Amniotic stem cell (primary cell): ENCODE measurements at regions not wholly inside any gene's neighbourhood (a gene's known extent, or its start where the extent isn't known, plus 50 kb on each side); places are given as distances from the start of the nearest gene placed in this dataset.
A peak's percentile ranks its signal among the peaks of the same experiment; 100 is the strongest.

Experiments
- DNase-seq: peaks from one replicate; lab custom pipeline; 2025; lab: John Stamatoyannopoulos, UW

GRCh38 chr14:89600950-89601826 lies 184.2 kb upstream of the FOXN3 start:
- peak; percentile 29 for DNase-seq

- DNase-seq: no peak
These were observed 183.0 kb upstream of the FOXN3 start for GRCh38 chr14:89600029-89600428.

- no peak for DNase-seq
These were observed 181.6 kb upstream of the FOXN3 start for GRCh38 chr14:89598548-89599186.

- no peak for DNase-seq
These were observed 175.9 kb upstream of the FOXN3 start for GRCh38 chr14:89592961-89593360.

GRCh38 chr14:89589400-89590118 lies 172.5 kb upstream of the FOXN3 start:
- no peak for DNase-seq

GRCh38 chr14:89588840-89589296 lies 171.8 kb upstream of the FOXN3 start:
- DNase-seq: no peak

GRCh38 chr14:89588016-89588415 lies 171.0 kb upstream of the FOXN3 start:
- no peak for DNase-seq

- DNase-seq: no peak
These were observed 170.0 kb upstream of the FOXN3 start for GRCh38 chr14:89587136-89587420.

GRCh38 chr14:89586258-89587135 lies 169.5 kb upstream of the FOXN3 start:
- DNase-seq: no peak

- DNase-seq: no peak
These were observed 161.1 kb upstream of the FOXN3 start for GRCh38 chr14:89578156-89578555.

- DNase-seq: no peak
These were observed 159.9 kb upstream of the FOXN3 start for GRCh38 chr14:89576960-89577359.

- no peak for DNase-seq
These were observed 159.3 kb upstream of the FOXN3 start for GRCh38 chr14:89576145-89576927.

GRCh38 chr14:89575386-89576061 lies 158.5 kb upstream of the FOXN3 start:
- DNase-seq: no peak

GRCh38 chr14:89574420-89574819 lies 157.4 kb upstream of the FOXN3 start:
- no peak for DNase-seq

- no peak for DNase-seq
These were observed 156.3 kb upstream of the FOXN3 start for GRCh38 chr14:89573399-89573657.

GRCh38 chr14:89572596-89573398 lies 155.8 kb upstream of the FOXN3 start:
- no peak for DNase-seq

GRCh38 chr14:89571491-89571890 lies 154.5 kb upstream of the FOXN3 start:
- DNase-seq: no peak

- no peak for DNase-seq
These were observed 149.8 kb upstream of the FOXN3 start for GRCh38 chr14:89566644-89567415.

GRCh38 chr14:89566180-89566579 lies 149.1 kb upstream of the FOXN3 start:
- no peak for DNase-seq
